Ishikawa (cell line): ENCODE measurements at regions not wholly inside any gene's neighbourhood (a gene's known extent, or its start where the extent isn't known, plus 50 kb on each side); places are given as distances from the start of the nearest gene placed in this dataset.

Source experiments
- CEBPB ChIP-seq: IDR thresholded peaks from 2 replicates; pipeline ENCODE4 v1.6.1; 2012
- CREB1 ChIP-seq: IDR thresholded peaks from 2 replicates; pipeline ENCODE4 v1.6.1; 2012; ENCODE audit warnings: low read depth
- NFIC ChIP-seq: IDR thresholded peaks from 2 replicates; pipeline ENCODE4 v1.6.1; 2012
- YY1 ChIP-seq: IDR thresholded peaks from 2 replicates; pipeline ENCODE4 v1.6.1; 2012; ENCODE audit warnings: low read depth
- TF ChIP-seq, protein P1 (sequence below): IDR thresholded peaks from 2 replicates; pipeline ENCODE4 v1.6.1; 2012

DNA sequence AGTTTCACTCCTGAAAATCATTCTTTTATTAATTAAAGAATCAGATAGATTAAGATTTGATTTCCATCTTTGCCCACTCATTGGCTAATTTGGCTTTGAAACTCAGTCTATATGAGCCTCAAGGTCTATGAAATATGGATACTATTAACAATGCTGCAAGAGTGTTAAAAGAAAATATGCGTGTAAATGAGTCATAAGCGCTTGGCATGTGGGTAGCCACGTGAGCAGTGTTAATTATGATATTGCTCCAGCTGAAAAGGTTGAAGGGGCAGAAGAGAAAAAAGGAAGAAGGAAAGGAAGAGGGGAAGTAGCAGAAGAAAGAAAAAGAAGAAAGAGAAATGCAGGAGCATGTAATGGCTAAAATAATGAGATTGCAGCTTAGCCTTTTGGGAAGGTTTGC lies 151.4 kb downstream of the CHRM3 start:
- no peak for TF ChIP-seq CEBPB
- TF ChIP-seq, protein P1, sequence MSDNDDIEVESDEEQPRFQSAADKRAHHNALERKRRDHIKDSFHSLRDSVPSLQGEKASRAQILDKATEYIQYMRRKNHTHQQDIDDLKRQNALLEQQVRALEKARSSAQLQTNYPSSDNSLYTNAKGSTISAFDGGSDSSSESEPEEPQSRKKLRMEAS: no peak
- TF ChIP-seq CREB1: no peak
- TF ChIP-seq YY1: no peak
- no peak for TF ChIP-seq NFIC
